H1 (cell line): ENCODE measurements at regions not wholly inside any gene's neighbourhood (a gene's known extent, or its start where the extent isn't known, plus 50 kb on each side); places are given as distances from the start of the nearest gene placed in this dataset.

Source experiments
- EZH2 ChIP-seq: fragments of 200-600 bp; sonication (generic); IDR thresholded peaks from 2 replicates; pipeline ENCODE4 v1.7.1; 2012; ENCODE audit warnings: low read depth, mild to moderate bottlenecking, moderate library complexity, low read length, inconsistent platforms; ENCODE audit not compliant: severe bottlenecking
- FOSL1 ChIP-seq: IDR thresholded peaks from 2 replicates; pipeline ENCODE4 v1.6.1; 2011; ENCODE audit warnings: mild to moderate bottlenecking, low read depth, low read length, moderate library complexity; ENCODE audit not compliant: insufficient read depth
- POU5F1 ChIP-seq: IDR thresholded peaks from 2 replicates; pipeline ENCODE4 v1.6.1; 2011; ENCODE audit warnings: low read depth, mild to moderate bottlenecking, low read length, moderate library complexity
- TF ChIP-seq, protein P1 (sequence below): fragments of 300-600 bp; sonication (generic); IDR thresholded peaks from 2 replicates; pipeline ENCODE4 v1.7.1; 2012; ENCODE audit warnings: low read length, moderate library complexity, mild to moderate bottlenecking, inconsistent platforms; ENCODE audit not compliant: insufficient replicate concordance

DNA sequence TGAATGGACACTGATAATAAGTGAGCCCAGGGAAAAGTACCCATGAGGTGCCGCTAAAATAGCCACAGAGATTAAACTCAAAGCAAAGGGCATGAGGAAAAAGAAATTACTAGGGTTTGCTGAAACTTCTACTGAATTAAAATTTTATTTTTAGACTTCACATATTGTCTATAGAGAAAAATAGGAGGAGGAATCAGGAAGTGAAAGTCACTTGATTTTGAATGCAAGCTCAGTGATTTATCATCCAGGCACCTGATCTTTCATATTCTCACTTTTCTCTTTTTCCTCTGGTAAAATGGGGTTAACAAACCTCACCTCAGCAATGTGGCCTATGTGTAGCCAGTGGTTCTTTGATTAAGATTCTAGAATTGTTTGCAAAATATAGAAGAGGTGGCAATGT is 479.8 kb downstream of the BCL11B start (continued):
- TF ChIP-seq, protein P1, sequence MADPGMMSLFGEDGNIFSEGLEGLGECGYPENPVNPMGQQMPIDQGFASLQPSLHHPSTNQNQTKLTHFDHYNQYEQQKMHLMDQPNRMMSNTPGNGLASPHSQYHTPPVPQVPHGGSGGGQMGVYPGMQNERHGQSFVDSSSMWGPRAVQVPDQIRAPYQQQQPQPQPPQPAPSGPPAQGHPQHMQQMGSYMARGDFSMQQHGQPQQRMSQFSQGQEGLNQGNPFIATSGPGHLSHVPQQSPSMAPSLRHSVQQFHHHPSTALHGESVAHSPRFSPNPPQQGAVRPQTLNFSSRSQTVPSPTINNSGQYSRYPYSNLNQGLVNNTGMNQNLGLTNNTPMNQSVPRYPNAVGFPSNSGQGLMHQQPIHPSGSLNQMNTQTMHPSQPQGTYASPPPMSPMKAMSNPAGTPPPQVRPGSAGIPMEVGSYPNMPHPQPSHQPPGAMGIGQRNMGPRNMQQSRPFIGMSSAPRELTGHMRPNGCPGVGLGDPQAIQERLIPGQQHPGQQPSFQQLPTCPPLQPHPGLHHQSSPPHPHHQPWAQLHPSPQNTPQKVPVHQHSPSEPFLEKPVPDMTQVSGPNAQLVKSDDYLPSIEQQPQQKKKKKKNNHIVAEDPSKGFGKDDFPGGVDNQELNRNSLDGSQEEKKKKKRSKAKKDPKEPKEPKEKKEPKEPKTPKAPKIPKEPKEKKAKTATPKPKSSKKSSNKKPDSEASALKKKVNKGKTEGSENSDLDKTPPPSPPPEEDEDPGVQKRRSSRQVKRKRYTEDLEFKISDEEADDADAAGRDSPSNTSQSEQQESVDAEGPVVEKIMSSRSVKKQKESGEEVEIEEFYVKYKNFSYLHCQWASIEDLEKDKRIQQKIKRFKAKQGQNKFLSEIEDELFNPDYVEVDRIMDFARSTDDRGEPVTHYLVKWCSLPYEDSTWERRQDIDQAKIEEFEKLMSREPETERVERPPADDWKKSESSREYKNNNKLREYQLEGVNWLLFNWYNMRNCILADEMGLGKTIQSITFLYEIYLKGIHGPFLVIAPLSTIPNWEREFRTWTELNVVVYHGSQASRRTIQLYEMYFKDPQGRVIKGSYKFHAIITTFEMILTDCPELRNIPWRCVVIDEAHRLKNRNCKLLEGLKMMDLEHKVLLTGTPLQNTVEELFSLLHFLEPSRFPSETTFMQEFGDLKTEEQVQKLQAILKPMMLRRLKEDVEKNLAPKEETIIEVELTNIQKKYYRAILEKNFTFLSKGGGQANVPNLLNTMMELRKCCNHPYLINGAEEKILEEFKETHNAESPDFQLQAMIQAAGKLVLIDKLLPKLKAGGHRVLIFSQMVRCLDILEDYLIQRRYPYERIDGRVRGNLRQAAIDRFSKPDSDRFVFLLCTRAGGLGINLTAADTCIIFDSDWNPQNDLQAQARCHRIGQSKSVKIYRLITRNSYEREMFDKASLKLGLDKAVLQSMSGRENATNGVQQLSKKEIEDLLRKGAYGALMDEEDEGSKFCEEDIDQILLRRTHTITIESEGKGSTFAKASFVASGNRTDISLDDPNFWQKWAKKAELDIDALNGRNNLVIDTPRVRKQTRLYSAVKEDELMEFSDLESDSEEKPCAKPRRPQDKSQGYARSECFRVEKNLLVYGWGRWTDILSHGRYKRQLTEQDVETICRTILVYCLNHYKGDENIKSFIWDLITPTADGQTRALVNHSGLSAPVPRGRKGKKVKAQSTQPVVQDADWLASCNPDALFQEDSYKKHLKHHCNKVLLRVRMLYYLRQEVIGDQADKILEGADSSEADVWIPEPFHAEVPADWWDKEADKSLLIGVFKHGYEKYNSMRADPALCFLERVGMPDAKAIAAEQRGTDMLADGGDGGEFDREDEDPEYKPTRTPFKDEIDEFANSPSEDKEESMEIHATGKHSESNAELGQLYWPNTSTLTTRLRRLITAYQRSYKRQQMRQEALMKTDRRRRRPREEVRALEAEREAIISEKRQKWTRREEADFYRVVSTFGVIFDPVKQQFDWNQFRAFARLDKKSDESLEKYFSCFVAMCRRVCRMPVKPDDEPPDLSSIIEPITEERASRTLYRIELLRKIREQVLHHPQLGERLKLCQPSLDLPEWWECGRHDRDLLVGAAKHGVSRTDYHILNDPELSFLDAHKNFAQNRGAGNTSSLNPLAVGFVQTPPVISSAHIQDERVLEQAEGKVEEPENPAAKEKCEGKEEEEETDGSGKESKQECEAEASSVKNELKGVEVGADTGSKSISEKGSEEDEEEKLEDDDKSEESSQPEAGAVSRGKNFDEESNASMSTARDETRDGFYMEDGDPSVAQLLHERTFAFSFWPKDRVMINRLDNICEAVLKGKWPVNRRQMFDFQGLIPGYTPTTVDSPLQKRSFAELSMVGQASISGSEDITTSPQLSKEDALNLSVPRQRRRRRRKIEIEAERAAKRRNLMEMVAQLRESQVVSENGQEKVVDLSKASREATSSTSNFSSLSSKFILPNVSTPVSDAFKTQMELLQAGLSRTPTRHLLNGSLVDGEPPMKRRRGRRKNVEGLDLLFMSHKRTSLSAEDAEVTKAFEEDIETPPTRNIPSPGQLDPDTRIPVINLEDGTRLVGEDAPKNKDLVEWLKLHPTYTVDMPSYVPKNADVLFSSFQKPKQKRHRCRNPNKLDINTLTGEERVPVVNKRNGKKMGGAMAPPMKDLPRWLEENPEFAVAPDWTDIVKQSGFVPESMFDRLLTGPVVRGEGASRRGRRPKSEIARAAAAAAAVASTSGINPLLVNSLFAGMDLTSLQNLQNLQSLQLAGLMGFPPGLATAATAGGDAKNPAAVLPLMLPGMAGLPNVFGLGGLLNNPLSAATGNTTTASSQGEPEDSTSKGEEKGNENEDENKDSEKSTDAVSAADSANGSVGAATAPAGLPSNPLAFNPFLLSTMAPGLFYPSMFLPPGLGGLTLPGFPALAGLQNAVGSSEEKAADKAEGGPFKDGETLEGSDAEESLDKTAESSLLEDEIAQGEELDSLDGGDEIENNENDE = no peak
- no peak for TF ChIP-seq EZH2
- TF ChIP-seq FOSL1 = no peak
- TF ChIP-seq POU5F1 = no peak
